ENCODE measurements at regions not wholly inside any gene's neighbourhood (a gene's known extent, or its start where the extent isn't known, plus 50 kb on each side); places are given as distances from the start of the nearest gene placed in this dataset.

DNA sequence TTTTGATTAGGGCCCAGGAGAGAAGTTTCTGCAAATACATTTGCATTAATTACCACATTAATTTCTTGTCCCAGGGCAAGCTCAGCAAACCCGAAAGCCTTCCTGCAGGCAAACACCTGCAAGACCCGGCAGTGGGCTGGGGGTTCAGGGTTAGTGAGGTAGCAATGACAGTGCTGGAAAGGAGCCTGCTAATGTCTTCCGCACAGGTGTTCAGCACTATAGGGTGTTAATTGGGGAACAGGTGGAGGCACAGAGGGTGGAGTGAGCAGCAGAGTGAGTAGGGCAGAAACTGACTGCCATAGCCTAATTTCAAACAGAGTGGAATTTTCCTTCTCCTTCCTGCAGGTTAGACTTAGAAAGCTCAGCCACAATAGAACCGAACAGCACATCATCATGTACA, 50.9 kb upstream of the UBASH3B start:
- in situ Hi-C loops (cut with MboI; ENCODE audit: low pct_unique_long_range_greater_than_20kb, low sequenced_read_pairs, unreplicated experiment): loop anchor here (25.0 kb wide), 1 partner anchor 408 kb away; no protein-coding TSS in a partner anchor
- no peak for DNase-seq (ENCODE audit: low spot score)
- no peak for TF ChIP-seq CTCF (IDR thresholded peaks at IDR 0.05; ENCODE audit: extremely low read depth, insufficient read depth, missing control alignments)

GRCh38 chr11:122601141-122602125, 54.1 kb upstream of the UBASH3B start:
- no peak for DNase-seq (ENCODE audit: low spot score)
- in situ Hi-C loops (cut with MboI; ENCODE audit: low pct_unique_long_range_greater_than_20kb, low sequenced_read_pairs, unreplicated experiment): loop anchor here (25.0 kb wide), 1 partner anchor 411 kb away; no protein-coding TSS in a partner anchor
- no peak for TF ChIP-seq CTCF (IDR thresholded peaks at IDR 0.05; ENCODE audit: extremely low read depth, insufficient read depth, missing control alignments)

- in situ Hi-C loops (cut with MboI; ENCODE audit: low pct_unique_long_range_greater_than_20kb, low sequenced_read_pairs, unreplicated experiment): loop anchor here (25.0 kb wide), 1 partner anchor 412 kb away; no protein-coding TSS in a partner anchor
- no peak for TF ChIP-seq CTCF (IDR thresholded peaks at IDR 0.05; ENCODE audit: extremely low read depth, insufficient read depth, missing control alignments)
- no peak for DNase-seq (ENCODE audit: low spot score)
Observed at GRCh38 chr11:122600290-122600689, 55.2 kb upstream of the UBASH3B start.

GRCh38 chr11:122599434-122599833, 56.1 kb upstream of the UBASH3B start:
- in situ Hi-C loops (cut with MboI; ENCODE audit: low pct_unique_long_range_greater_than_20kb, low sequenced_read_pairs, unreplicated experiment): no loop called here
- TF ChIP-seq CTCF (IDR thresholded peaks at IDR 0.05; ENCODE audit: extremely low read depth, insufficient read depth, missing control alignments): no peak
- DNase-seq (ENCODE audit: low spot score): no peak

GRCh38 chr11:122598971-122599370, 56.6 kb upstream of the UBASH3B start:
- no peak for TF ChIP-seq CTCF (IDR thresholded peaks at IDR 0.05; ENCODE audit: extremely low read depth, insufficient read depth, missing control alignments)
- in situ Hi-C loops (cut with MboI; ENCODE audit: low pct_unique_long_range_greater_than_20kb, low sequenced_read_pairs, unreplicated experiment): no loop called here
- DNase-seq (ENCODE audit: low spot score): no peak

DNA sequence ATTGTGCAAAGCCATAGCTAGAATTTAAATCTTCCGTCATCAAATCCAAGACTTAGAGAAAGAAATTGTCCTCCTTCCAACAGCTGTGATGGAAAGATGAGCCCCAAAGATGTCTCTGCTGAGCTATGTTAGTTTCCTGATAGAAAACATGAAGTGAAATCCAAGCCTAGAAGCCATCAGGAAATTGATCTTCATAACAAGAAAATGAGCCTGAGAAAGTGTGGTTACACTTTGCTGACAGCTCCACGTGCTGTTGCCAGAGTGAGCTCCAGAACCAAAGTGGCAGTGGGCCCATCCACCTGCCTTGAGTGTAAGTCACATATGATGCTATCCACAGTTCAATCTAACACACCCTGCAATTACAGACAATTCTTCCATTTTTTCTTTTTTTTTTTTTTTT, 58.0 kb upstream of the UBASH3B start:
- no peak for DNase-seq (ENCODE audit: low spot score)
- no peak for TF ChIP-seq CTCF (IDR thresholded peaks at IDR 0.05; ENCODE audit: extremely low read depth, insufficient read depth, missing control alignments)
- in situ Hi-C loops (cut with MboI; ENCODE audit: low pct_unique_long_range_greater_than_20kb, low sequenced_read_pairs, unreplicated experiment): no loop called here

Measured in GM13977 (cell line).